Colonic mucosa (tissue), 4 donors: ENCODE measurements at regions not wholly inside any gene's neighbourhood (a gene's known extent, or its start where the extent isn't known, plus 50 kb on each side); places are given as distances from the start of the nearest gene placed in this dataset.

Experiments
- DNase-seq: peaks from one replicate; pipeline ENCODE4 v3.0.0-alpha.2; 2020
- H3K27ac ChIP-seq: fragments of 200-600 bp; one replicate; pipeline ENCODE4 v1.8.0; 2021
- H3K27me3 ChIP-seq: fragments of 200-600 bp; one replicate; pipeline ENCODE4 v1.8.0; 2021
- H3K36me3 ChIP-seq: fragments of 200-600 bp; one replicate; pipeline ENCODE4 v1.8.0; 2021
- H3K4me1 ChIP-seq: fragments of 200-600 bp; one replicate; pipeline ENCODE4 v1.8.0; 2021; ENCODE audit warnings: mild to moderate bottlenecking
- H3K4me3 ChIP-seq: fragments of 200-600 bp; one replicate; pipeline ENCODE4 v1.8.0; 2021
- H3K9ac ChIP-seq, 2 donors: one replicate each; pipeline ENCODE4 v1.7.0; 2013; ENCODE audit warnings: control low read depth in 2 of 2, low read depth in 2 of 2, low read length in 2 of 2
- H3K9me3 ChIP-seq: fragments of 200-600 bp; one replicate; pipeline ENCODE4 v1.8.0; 2021
- CTCF ChIP-seq: fragments of 200-600 bp; IDR thresholded peaks from one replicate; pipeline ENCODE4 v1.8.0; 2022; ENCODE audit warnings: antibody characterized with exemption, mild to moderate bottlenecking
- intact Hi-C: fragments of 100-400 bp; cut with DNase I; formaldehyde crosslinking; loops from one replicate; pipeline ENCODE4 v1.14.1; 2022
- donor health status: healthy.
- donor health status: DM: no; HTN: no; CAD: no.
- donor health status: DM: no; HTN: no; CAD: no.

GRCh38 chr11:38282718-38283117 is 1684.7 kb upstream of the RAG2 start:
- no peaks in the 10 kb centered on the region for H3K27me3 ChIP-seq
- no peak for TF ChIP-seq CTCF
- H3K27ac ChIP-seq: no peak overlapping the region
- intact Hi-C loops: no loop called here
- no peak overlapping the region for H3K4me3 ChIP-seq
- DNase-seq: no peak
- H3K4me1 ChIP-seq: no peaks in the 10 kb centered on the region
- no peaks in the 10 kb centered on the region for H3K36me3 ChIP-seq
- no peaks in the 10 kb centered on the region for H3K9me3 ChIP-seq
- H3K9ac ChIP-seq: no peak overlapping the region

GRCh38 chr11:38278457-38279141 is 1680.6 kb upstream of the RAG2 start:
- Histone ChIP-seq H3K27ac (no peak overlapping the region), H3K36me3 (no peaks in the 10 kb centered on the region), H3K9me3 (no peaks in the 10 kb centered on the region), H3K4me3 (no peak overlapping the region), H3K4me1 (no peaks in the 10 kb centered on the region), H3K9ac (no peak overlapping the region), H3K27me3 (no peaks in the 10 kb centered on the region)
- intact Hi-C loops: no loop called here
- no peak for TF ChIP-seq CTCF
- DNase-seq: no peak

- no peak overlapping the region for H3K4me3 ChIP-seq
- no peak for TF ChIP-seq CTCF
- H3K4me1 ChIP-seq: no peaks in the 10 kb centered on the region
- DNase-seq: no peak
- H3K27me3 ChIP-seq: no peaks in the 10 kb centered on the region
- no peaks in the 10 kb centered on the region for H3K9me3 ChIP-seq
- H3K9ac ChIP-seq: no peak overlapping the region
- no peaks in the 10 kb centered on the region for H3K36me3 ChIP-seq
- intact Hi-C loops: no loop called here
- H3K27ac ChIP-seq: no peak overlapping the region
Observed at GRCh38 chr11:38274031-38274430, 1676.0 kb upstream of the RAG2 start.

- Histone ChIP-seq H3K36me3 (no peaks in the 10 kb centered on the region), H3K27ac (no peak overlapping the region), H3K4me1 (no peaks in the 10 kb centered on the region), H3K27me3 (no peaks in the 10 kb centered on the region), H3K9me3 (no peaks in the 10 kb centered on the region), H3K4me3 (no peak overlapping the region), H3K9ac (no peak overlapping the region)
- no peak for TF ChIP-seq CTCF
- DNase-seq: no peak
- intact Hi-C loops: no loop called here
Observed at GRCh38 chr11:38272376-38272775, 1674.3 kb upstream of the RAG2 start.

- intact Hi-C loops: no loop called here
Observed at GRCh38 chr11:38266691-38267090, 1668.7 kb upstream of the RAG2 start.

More at GRCh38 chr11:38266691-38267090, 1668.7 kb upstream of the RAG2 start:
- H3K4me3 ChIP-seq: no peak overlapping the region
- no peaks in the 10 kb centered on the region for H3K36me3 ChIP-seq
- no peaks in the 10 kb centered on the region for H3K27me3 ChIP-seq
- TF ChIP-seq CTCF: no peak
- no peaks in the 10 kb centered on the region for H3K9me3 ChIP-seq
- H3K4me1 ChIP-seq: no peaks in the 10 kb centered on the region
- H3K27ac ChIP-seq: no peak overlapping the region
- no peak for DNase-seq
- H3K9ac ChIP-seq: no peak overlapping the region
